Hepatocyte (in vitro differentiated cells): ENCODE measurements at regions not wholly inside any gene's neighbourhood (a gene's known extent, or its start where the extent isn't known, plus 50 kb on each side); places are given as distances from the start of the nearest gene placed in this dataset.

Source experiments
- EZH2 ChIP-seq: fragments of 200-600 bp; sonication (generic); IDR thresholded peaks from 2 replicates; pipeline ENCODE4 v1.6.1; 2016; ENCODE audit warnings: antibody characterized with exemption, mild to moderate bottlenecking, borderline replicate concordance
- EZH2phosphoT487 ChIP-seq: fragments of 200-600 bp; sonication (generic); IDR thresholded peaks from one replicate; pipeline ENCODE4 v1.6.1; 2018; ENCODE audit warnings: antibody characterized with exemption, mild to moderate bottlenecking, low read depth, moderate library complexity; ENCODE audit not compliant: unreplicated experiment, severe bottlenecking
- TF ChIP-seq, protein P1 (sequence below): fragments of 200-600 bp; sonication (generic); IDR thresholded peaks from 2 replicates; pipeline ENCODE4 v1.5.1; 2016; ENCODE audit warnings: antibody characterized with exemption, mild to moderate bottlenecking; ENCODE audit not compliant: poor library complexity

DNA sequence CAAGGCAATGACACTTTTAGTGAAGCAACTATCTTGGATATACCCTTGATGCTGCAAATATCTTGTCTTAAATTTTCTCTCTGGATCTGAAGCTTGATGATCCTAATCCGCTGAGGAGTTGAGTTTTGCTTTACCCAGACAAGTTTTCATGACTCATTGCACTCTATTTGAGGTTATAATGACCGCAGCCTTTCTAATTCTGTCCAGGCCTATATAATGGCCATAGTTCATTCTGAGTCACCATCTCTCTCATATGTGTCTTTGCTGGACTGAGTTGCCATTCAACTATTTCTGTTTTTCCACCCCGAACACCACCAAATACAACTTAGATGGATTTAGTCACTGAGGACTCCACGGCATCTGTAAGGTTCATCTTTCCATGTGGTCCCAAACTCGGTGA, 802.1 kb upstream of the FAM98A start:
- TF ChIP-seq, protein P1, sequence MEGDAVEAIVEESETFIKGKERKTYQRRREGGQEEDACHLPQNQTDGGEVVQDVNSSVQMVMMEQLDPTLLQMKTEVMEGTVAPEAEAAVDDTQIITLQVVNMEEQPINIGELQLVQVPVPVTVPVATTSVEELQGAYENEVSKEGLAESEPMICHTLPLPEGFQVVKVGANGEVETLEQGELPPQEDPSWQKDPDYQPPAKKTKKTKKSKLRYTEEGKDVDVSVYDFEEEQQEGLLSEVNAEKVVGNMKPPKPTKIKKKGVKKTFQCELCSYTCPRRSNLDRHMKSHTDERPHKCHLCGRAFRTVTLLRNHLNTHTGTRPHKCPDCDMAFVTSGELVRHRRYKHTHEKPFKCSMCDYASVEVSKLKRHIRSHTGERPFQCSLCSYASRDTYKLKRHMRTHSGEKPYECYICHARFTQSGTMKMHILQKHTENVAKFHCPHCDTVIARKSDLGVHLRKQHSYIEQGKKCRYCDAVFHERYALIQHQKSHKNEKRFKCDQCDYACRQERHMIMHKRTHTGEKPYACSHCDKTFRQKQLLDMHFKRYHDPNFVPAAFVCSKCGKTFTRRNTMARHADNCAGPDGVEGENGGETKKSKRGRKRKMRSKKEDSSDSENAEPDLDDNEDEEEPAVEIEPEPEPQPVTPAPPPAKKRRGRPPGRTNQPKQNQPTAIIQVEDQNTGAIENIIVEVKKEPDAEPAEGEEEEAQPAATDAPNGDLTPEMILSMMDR: no peak
- TF ChIP-seq EZH2 (no peak), EZH2phosphoT487 (no peak)
